ENCODE measurements at regions not wholly inside any gene's neighbourhood (a gene's known extent, or its start where the extent isn't known, plus 50 kb on each side); places are given as distances from the start of the nearest gene placed in this dataset.

- TF ChIP-seq CTCF (conservative IDR thresholded peaks at IDR 0.05; ENCODE audit: low read depth, low read length), result no peak
- no peak for TF ChIP-seq EZH2phosphoT487 (IDR thresholded peaks at IDR 0.05; ENCODE audit: borderline replicate concordance, low read length)
Measured at GRCh38 chr4:173767650-173768049, 237.6 kb upstream of the HAND2 start.

Measured in PC-3 (cell line).